NCI-H526 (cell line): ENCODE measurements at regions not wholly inside any gene's neighbourhood (a gene's known extent, or its start where the extent isn't known, plus 50 kb on each side); places are given as distances from the start of the nearest gene placed in this dataset.

Source experiments
- DNase-seq, 2 experiments: peaks; one replicate each; lab custom pipeline; 2025; lab: John Stamatoyannopoulos, UW

- DNase-seq: no peak
Measured at GRCh38 chr2:145198555-145198954, 678.6 kb upstream of the ZEB2 start.

- no peak for DNase-seq
Measured at GRCh38 chr2:145197944-145198343, 678.0 kb upstream of the ZEB2 start.

DNA sequence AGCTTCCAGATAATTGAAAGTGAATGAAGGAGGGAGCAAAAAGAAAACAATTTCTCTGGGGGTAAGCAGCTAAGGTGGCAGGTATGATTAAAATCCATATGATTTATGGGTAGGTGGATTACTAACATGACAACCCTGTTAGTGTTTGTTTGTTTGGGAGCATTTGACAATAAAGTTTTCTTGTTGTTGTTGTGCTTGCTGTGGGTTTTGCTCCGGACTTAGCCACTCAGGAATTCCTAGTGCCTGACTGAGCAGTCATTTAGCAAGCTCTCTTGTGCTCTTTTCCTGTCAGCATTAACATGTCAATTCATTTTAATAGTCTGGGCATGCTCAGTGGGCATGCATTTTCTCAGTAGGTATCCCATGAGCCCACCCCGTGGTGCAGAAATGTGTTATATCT lies 674.8 kb upstream of the ZEB2 start:
- DNase-seq: no peak

DNA sequence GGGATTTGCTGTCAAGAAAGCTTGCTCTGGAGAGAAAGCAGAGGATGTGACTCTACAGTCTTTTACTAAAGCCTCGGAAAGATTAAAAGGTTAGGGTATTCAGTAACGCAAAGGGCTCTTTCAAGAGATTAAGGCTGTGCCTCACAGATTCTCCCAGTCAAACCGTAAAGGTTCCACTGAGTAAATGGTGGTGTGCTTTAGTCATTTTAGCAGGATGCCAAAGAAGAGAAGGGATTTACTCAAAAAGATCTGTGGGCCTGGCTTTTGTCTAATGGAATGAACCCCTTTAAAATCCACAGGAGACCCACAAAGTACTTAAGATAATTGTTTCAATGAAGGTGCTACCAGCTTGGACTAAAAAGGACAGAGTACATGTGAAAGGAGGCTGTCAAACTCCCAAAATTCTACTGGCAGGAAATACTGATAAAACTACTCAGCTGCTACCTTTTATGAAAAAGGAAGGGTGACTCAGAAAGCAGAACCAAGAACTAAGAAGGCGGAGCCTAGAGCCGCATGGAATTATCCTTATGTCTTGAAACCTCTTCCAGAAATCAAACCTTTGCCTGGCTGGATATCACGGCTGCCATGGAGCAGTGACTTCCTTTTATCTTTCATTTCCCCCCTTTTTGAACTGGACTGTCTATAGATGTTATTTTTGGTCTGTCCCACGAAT lies 670.2 kb upstream of the ZEB2 start:
- DNase-seq: no peak

DNA sequence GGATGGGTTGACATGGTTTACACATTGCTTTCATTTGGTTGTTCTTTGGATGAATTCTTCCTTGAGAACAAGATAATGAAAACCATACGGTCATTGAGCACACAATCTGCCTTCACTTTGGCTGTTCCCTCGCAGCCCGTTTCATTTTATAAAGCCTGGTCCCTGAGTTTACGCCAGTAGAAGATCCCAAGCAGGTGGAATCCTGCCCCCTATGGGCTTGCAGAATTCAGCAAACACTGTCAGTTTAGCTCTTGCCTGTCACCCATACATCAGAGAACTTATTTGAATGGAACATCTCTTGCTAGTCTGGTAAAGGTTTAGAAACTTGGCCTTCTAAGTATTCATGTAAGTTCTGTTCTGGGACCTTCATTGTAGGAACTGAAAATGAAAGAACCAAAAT lies 666.4 kb upstream of the ZEB2 start:
- no peak for DNase-seq

DNA sequence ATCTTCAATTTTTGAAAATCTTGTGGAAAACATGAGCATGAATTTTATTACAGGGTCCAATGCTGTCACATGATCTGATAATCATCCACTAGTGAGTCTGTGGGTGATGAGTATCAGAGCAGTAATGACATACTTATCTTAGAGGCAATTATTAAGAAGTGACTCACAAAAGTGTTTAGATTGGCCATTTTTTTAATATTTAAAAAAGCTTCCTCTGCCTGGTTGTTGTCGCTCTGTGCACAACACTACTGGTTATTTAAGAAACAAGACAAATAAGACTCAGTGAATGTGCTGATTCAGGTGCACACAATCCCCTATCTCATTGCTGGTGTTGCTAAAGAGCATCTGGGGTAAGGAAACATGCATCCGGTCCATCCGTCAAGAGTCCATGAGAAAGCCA lies 665.8 kb upstream of the ZEB2 start:
- DNase-seq: no peak

GRCh38 chr2:145184741-145185651 lies 665.1 kb upstream of the ZEB2 start:
- DNase-seq: no peak

DNA sequence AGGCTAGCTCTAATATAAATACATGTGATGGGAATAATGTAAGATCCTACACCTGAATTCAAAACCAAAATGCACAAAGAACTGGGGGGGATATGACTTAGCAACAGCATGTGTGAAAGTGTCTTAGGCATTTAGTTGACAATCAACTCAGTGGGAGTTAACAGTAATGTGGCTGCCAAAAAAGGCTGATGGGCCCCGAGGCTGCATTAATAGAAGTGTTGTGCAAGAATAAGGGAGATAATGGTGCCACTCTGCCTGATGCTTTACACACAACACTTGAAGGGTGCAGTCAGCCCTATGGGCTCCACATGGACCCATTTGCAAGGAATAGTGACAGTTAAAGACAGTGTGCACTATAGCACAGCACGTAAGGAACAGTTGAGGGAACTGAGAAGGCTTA lies 649.4 kb upstream of the ZEB2 start:
- no peak for DNase-seq

DNA sequence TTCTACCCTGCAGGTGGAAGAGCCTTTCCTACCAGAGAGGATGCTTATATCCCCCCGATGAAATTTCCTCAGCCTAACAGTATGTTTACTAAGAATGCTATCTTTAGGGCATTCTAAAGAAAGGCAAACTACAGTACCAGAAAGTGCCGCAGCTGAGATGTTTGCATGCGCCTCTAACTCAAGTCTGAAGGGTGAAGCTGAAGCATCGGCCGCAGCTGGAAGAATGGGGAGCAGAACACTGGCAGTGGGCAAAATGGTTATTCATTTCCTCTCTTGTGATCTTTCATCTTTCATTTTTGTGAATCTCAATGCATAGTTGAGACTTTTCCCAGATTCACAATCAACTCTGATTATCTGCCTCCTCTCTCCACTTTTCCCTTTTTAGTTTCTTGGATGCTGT lies 648.2 kb upstream of the ZEB2 start:
- DNase-seq: no peak

DNA sequence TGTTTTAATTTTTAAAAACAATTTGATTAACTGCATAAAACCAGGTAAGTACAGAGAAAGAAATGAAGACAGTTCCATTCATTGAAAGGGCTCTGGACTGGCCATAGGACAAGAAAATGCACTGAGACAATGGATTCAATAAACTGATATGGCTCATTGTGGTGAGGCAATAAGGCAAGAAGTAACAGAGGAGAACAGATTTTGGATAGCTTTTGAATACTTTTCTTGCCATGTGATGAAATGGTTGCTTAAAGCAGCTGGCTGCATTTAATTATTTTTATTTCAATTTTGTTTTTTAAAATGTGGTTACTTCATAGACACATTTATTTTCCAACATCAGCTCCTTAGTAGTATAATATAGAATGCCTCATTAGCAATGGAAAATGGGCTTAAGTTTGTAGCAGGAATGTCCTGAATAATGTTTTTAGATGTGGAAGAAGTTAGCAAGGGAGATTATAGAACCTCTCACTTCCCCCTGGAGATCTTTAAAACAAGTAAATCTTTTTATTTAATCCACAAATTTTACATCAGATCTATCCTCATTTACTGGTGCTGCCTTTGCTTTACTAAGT lies 646.9 kb upstream of the ZEB2 start:
- DNase-seq: no peak

DNA sequence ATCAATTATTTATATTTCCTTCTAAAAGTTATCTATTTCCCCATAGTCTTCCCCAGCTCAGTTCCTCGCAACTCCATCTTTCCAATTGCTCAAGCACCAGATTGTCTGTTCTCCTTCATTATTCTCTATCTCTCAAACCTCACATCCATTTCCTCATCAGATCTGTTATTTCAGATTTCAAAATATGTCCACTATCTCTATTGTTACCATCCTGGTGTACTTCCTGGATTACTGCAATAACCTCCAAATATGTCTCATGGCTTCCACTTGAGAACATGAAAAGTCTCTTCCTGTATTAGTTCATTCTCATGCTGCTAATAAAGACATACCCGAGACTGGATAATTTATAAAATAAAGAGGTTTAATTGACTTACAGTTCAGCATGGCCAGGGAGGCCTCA lies 641.7 kb upstream of the ZEB2 start:
- no peak for DNase-seq

GRCh38 chr2:145160855-145161254 lies 640.9 kb upstream of the ZEB2 start:
- no peak for DNase-seq

DNA sequence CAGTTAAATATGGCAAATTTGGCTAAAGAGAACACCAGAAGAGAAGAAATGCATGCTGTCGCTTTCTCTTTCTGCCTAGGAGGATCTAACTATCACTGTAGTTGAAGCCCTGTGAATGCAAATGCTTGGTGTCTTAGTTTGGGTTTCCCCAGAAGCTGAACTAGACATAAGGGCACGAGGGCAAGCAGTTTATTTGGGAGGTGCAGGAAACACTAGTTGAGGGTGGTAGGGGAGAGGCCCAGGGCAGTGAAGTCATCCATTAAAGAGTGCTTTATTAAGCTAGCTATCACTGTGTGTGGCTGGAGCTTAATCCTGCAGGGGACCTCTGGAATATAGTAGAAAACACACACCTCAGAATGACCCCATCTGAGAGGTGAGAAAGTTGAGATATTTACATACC lies 639.8 kb upstream of the ZEB2 start:
- DNase-seq: no peak

GRCh38 chr2:145157741-145158591 lies 638.0 kb upstream of the ZEB2 start:
- DNase-seq: no peak

GRCh38 chr2:145157036-145157675 lies 637.2 kb upstream of the ZEB2 start:
- no peak for DNase-seq

- no peak for DNase-seq
Measured at GRCh38 chr2:145156199-145156598, 636.3 kb upstream of the ZEB2 start.

GRCh38 chr2:145155196-145155595 lies 635.3 kb upstream of the ZEB2 start:
- DNase-seq: no peak

GRCh38 chr2:145154731-145155130 lies 634.8 kb upstream of the ZEB2 start:
- DNase-seq: peak; percentile 1 to 2

GRCh38 chr2:145146691-145147090 lies 626.8 kb upstream of the ZEB2 start:
- DNase-seq: no peak

DNA sequence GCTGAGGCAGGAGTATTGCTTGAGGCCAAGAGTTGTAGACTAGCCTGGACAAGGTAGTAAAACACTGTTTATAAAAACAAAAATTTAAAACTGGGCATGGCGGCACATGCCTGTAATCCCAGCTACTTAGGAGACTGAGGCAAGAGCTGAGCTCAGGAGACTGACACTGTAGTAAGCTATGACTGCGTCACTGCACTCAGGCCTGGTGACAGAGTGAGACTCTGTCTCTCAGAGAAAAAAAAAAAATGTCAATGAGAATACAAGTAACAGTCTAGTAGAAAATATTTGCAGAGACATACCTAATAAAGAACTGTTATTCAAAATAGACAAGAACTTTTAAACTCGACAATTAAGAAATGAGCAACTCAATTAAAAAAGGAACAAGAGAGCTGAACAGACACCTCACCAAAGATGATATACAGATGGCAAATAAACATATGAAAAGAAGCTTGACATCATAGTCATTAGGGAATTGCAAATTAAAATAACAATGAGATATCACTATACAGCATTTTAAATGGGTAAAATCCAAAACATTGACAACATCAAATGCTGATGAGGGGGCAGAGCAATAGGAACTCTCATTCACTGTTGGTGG lies 624.3 kb upstream of the ZEB2 start:
- no peak for DNase-seq

- no peak for DNase-seq
Measured at GRCh38 chr2:145141981-145142380, 622.1 kb upstream of the ZEB2 start.
